Erythroblast (primary cell): ENCODE measurements at regions not wholly inside any gene's neighbourhood (a gene's known extent, or its start where the extent isn't known, plus 50 kb on each side); places are given as distances from the start of the nearest gene placed in this dataset.

Experiments used
- GATA1 ChIP-seq: IDR thresholded peaks from 2 replicates; pipeline ENCODE4 v1.6.1; 2011; ENCODE audit warnings: low read depth, mild to moderate bottlenecking, control low read depth, low read length, moderate library complexity
- POLR2A ChIP-seq: IDR thresholded peaks from 2 replicates; pipeline ENCODE4 v1.6.1; 2011; ENCODE audit warnings: mild to moderate bottlenecking, low read length

GRCh38 chr3:168155303-168155702, 59.6 kb upstream of the GOLIM4 start:
- TF ChIP-seq POLR2A (no peak), GATA1 (no peak)
